Ascending aorta (tissue), 2 donors: ENCODE measurements at regions not wholly inside any gene's neighbourhood (a gene's known extent, or its start where the extent isn't known, plus 50 kb on each side); places are given as distances from the start of the nearest gene placed in this dataset.

ENCODE experiments used
- DNase-seq, 2 donors: peaks; one replicate each; pipeline ENCODE4 v3.0.0-alpha.2; 2019; ENCODE audit warnings: low spot score in 2 of 2
- H3K27ac ChIP-seq, 2 donors: fragments of 200-600 bp; sonication (generic); one replicate each; pipeline ENCODE4 v1.5.1; 2016 to 2017; ENCODE audit warnings: mild to moderate bottlenecking in 1 of 2
- H3K27me3 ChIP-seq: fragments of 200-600 bp; sonication (generic); one replicate; pipeline ENCODE4 v1.5.1; 2017
- H3K36me3 ChIP-seq, 2 donors: fragments of 200-600 bp; sonication (generic); one replicate each; pipeline ENCODE4 v1.5.1; 2016
- H3K4me1 ChIP-seq, 2 donors: fragments of 200-600 bp; sonication (generic); one replicate each; pipeline ENCODE4 v1.5.1; 2016 to 2017; ENCODE audit warnings: mild to moderate bottlenecking in 1 of 2
- H3K4me3 ChIP-seq, 2 donors: fragments of 200-600 bp; sonication (generic); one replicate each; pipeline ENCODE4 v1.5.1; 2016 to 2017; ENCODE audit warnings: mild to moderate bottlenecking in 1 of 2
- H3K9me3 ChIP-seq, 2 donors: fragments of 200-600 bp; sonication (generic); one replicate each; pipeline ENCODE4 v1.5.1; 2016
- CTCF ChIP-seq, 3 experiments: fragments of 200-600 bp in 2 of 3; fragments of 450-650 bp in 1 of 3; sonication (generic) in 2 of 3; IDR thresholded peaks; one replicate each; pipeline ENCODE4 v1.5.1; 2016 to 2019; ENCODE audit warnings: antibody characterized with exemption in 3 of 3, mild to moderate bottlenecking in 1 of 3, moderate library complexity in 1 of 3
- intact Hi-C: fragments of 100-400 bp; cut with DNase I; formaldehyde crosslinking; loops from one replicate; pipeline ENCODE4 v1.15.1; 2023

- Histone ChIP-seq H3K4me3 (no peak overlapping the region), H3K27ac (no peak overlapping the region), H3K36me3 (no peaks in the 10 kb centered on the region), H3K27me3 (no peaks in the 10 kb centered on the region), H3K4me1 (no peaks in the 10 kb centered on the region), H3K9me3 (no peaks in the 10 kb centered on the region)
- TF ChIP-seq CTCF (IDR thresholded peaks at IDR 0.05) = no peak
- DNase-seq = no peak
- intact Hi-C loops = no loop called here
These were observed 595.1 kb downstream of the RAB28 start for GRCh38 chr4:12889054-12889453.

GRCh38 chr4:12884846-12885796 lies 599.0 kb downstream of the RAB28 start:
- H3K4me1 ChIP-seq = no peaks in the 10 kb centered on the region
- no peaks in the 10 kb centered on the region for H3K27me3 ChIP-seq
- H3K9me3 ChIP-seq = no peaks in the 10 kb centered on the region
- H3K4me3 ChIP-seq = no peak overlapping the region
- no peak for TF ChIP-seq CTCF (IDR thresholded peaks at IDR 0.05)
- H3K36me3 ChIP-seq = no peaks in the 10 kb centered on the region
- no peak for DNase-seq
- no peak overlapping the region for H3K27ac ChIP-seq
- intact Hi-C loops = no loop called here

- no peak overlapping the region for H3K27ac ChIP-seq
- TF ChIP-seq CTCF (IDR thresholded peaks at IDR 0.05) = no peak
- H3K4me3 ChIP-seq = no peak overlapping the region
- no peaks in the 10 kb centered on the region for H3K36me3 ChIP-seq
- H3K9me3 ChIP-seq = no peaks in the 10 kb centered on the region
- H3K27me3 ChIP-seq = no peaks in the 10 kb centered on the region
- DNase-seq = no peak
- intact Hi-C loops = no loop called here
- no peaks in the 10 kb centered on the region for H3K4me1 ChIP-seq
These were observed 602.1 kb downstream of the RAB28 start for GRCh38 chr4:12881945-12882584.

GRCh38 chr4:12880844-12881243 lies 603.3 kb downstream of the RAB28 start:
- no peaks in the 10 kb centered on the region for H3K27me3 ChIP-seq
- no peak overlapping the region for H3K27ac ChIP-seq
- no peaks in the 10 kb centered on the region for H3K4me1 ChIP-seq
- H3K36me3 ChIP-seq = no peaks in the 10 kb centered on the region
- intact Hi-C loops = no loop called here
- no peaks in the 10 kb centered on the region for H3K9me3 ChIP-seq
- DNase-seq = no peak
- H3K4me3 ChIP-seq = no peak overlapping the region
- no peak for TF ChIP-seq CTCF (IDR thresholded peaks at IDR 0.05)

GRCh38 chr4:12879496-12879895 lies 604.6 kb downstream of the RAB28 start:
- no peak for DNase-seq
- no peak overlapping the region for H3K27ac ChIP-seq
- H3K36me3 ChIP-seq = no peaks in the 10 kb centered on the region

More at GRCh38 chr4:12879496-12879895, 604.6 kb downstream of the RAB28 start:
- H3K4me3 ChIP-seq = no peak overlapping the region
- no peaks in the 10 kb centered on the region for H3K27me3 ChIP-seq
- H3K9me3 ChIP-seq = no peaks in the 10 kb centered on the region
- H3K4me1 ChIP-seq = no peaks in the 10 kb centered on the region
- TF ChIP-seq CTCF (IDR thresholded peaks at IDR 0.05) = no peak
- intact Hi-C loops = no loop called here
